Stimulated activated CD8-positive, alpha-beta memory T cell treated with anti-CD3 and anti-CD28 coated beads, Interleukin-7, amount 100 ng/mL, for 4 hours (primary cell): ENCODE measurements at regions not wholly inside any gene's neighbourhood (a gene's known extent, or its start where the extent isn't known, plus 50 kb on each side); places are given as distances from the start of the nearest gene placed in this dataset.
"Not testable (repeated sequence)": the region's sequence is repeated elsewhere in the genome, so short reads cannot be mapped to it uniquely, and the experiment has no call there.

Experiments
- DNase-seq, 2 donors: peaks; one replicate each; pipeline ENCODE4 v3.0.0-alpha.2; 2020; ENCODE audit warnings: low read depth in 2 of 2

DNA sequence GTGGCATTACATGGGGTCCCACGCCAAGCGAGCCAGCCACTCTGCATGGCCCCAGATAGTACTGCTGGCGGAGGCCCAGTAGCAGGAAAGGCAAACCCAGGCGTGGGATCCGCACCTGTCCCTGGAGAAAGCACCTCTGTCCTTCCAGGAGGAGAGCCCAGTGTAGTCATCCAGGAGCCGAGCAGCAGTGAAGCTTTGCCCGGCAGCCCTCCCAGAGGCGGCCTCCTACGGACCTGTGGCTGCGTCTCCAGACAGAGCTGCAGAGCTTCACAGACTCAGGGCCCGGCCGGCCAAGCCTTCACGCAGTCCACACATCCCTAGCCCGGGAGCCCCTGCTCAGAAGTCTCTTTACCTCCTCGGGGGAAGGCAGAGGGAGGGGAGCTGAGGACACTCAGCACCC lies 100.8 kb upstream of the PPP1R26 start:
- no peak for DNase-seq

DNA sequence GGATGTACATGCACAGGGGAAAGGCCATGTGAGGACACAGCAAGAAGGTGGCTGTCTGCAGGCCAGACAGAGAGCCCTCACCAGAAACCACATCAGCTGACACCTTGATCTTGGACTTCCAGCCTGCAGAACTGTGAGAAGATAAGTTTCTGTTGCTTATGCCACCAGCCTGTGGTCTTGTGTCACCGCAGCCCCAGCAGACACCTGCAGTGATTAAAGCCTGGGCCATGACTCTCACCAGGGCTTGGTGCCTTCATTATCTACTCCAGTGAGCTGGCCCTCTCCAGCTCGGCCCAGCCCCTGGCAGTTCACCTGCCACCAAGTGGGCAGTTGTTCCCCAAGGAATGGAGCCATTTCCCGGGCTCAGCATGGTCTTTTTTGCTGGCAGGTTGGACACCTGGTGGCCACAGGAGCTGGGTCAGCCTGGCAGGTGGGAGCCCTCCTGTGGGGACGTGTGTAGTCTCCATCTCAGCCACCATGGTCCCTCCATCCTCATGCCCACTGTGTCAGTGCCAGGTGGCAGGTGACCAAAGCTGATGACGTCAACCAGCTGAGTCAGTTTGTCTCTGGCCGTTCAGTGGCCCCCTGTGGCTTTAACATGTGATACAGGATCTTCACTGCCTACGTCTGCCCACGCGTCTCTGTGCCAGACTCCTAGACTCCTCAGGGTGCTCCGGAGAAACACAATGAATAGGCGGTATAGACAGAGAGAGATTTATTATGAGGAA lies 99.9 kb upstream of the PPP1R26 start:
- DNase-seq: no peak

DNA sequence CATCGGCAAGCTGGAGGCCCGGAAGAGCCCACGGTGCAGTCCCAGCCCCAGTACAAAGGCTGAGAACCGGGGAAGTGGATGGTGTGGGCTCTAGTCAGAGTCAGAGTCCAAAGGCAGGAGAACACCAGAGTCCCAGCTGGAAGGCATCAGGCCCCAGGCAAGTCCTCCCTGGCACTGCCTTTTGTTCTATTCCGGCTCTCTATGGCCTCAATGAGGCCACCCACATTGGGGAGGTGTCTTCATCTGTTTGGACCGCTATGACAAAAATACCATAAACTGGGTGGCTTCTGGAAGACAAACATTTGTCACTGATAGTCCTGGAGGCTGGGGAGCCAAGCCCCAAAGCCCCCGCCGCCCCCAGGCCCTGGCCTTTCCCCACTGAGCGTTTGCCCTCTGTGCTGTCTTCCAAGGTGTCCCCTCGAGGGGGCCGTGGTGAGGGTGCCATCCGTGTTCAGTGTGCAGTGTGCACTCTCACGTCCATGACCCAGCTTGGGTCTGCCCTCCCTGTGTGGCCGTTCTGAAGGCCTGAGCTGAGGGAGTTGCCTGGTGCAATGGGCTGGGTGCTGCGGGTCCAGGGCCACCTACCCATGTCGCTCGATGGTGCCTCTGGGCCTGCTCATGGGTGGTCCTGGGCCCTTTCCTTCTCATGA lies 99.1 kb upstream of the PPP1R26 start:
- DNase-seq: no peak

DNA sequence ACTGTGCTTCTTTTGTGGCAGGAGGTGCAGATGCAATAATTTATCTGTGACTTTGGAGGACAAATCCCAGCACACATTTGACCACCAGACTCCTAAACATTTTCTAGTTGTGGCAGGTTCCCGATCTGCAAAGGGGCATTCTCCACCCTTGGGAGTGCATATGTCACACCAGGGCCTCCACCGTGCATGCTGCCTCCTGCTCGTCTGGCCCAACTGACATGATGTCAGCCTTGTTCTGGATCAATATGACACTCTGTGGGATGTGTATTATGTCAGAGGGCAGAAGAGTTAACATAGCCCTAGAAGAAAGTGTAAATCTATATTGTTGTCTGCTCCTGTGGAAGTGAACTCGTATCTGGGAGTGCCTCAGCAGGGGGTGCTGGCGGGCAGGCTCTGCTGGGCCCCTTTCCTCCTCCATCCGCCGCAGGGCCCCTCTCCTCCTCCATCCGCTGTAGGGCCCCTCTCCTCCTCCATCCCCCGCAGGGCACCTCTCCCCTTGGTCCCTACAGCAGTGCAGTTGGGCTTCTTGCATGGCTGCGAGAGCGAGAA lies 97.7 kb upstream of the PPP1R26 start:
- DNase-seq: no peak

DNA sequence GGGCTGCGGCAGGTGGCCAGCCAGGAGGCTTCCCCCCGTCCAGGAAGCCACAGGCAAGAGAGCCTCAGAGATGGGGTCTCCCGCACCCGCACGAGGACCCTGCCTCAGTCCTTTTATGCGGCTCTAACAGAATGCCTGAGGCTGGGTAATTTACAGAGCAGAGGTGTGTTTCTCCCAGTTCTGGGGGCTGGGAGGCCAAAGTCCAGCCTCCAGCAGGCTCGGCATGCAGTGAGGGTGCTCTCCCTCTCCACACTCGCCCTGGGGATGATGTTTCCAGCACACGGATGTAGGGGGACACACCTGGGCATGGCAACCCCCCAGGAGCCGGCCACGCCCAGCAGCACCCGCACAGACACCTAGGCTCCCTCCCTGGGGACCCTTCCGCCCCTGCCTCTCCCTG lies 95.4 kb upstream of the PPP1R26 start:
- no peak for DNase-seq

- DNase-seq: not testable (repeated sequence)
These were observed 94.7 kb upstream of the PPP1R26 start for GRCh38 chr9:135384815-135385405.

GRCh38 chr9:135385793-135386192 lies 93.8 kb upstream of the PPP1R26 start:
- no peak for DNase-seq

DNA sequence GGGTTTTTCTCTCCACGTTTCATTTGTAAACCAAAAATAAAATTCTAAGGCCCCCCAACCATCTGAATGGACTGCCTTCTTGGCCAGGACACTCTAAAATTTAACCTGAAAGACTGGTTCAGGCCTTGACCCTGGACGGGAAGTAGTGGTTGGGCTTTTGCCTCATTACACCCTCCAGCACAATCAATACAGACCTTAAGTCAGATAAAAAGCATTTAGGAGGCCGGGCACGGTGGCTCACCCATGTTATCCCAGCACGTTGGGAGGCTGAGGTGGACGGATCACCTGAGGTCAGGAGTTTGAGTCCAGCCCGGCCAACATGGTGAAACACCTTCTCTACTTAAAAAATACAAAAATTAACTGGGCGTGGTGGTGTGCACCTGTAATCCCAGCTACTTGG lies 91.6 kb upstream of the PPP1R26 start:
- no peak for DNase-seq

DNA sequence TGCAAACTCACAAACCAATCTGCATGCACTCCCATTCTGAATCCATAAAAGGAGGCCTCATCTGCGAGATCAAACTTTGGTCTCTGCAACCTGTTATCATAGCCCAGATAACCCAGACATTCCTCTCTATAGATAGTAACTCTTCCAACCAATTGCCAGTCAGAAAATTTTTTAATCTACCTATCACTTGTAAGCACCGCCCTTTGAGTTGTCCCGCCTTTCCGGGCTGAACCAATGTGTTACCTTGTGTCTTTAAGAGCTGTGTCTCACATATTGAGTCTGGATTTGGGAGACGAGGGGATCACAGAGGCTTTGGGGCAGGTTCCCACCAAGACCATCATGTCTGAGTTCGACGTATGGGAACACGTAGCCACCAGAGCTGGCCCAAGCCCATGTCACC lies 91.1 kb upstream of the PPP1R26 start:
- DNase-seq: no peak

- DNase-seq: no peak
These were observed 87.8 kb upstream of the PPP1R26 start for GRCh38 chr9:135391759-135392158.

DNA sequence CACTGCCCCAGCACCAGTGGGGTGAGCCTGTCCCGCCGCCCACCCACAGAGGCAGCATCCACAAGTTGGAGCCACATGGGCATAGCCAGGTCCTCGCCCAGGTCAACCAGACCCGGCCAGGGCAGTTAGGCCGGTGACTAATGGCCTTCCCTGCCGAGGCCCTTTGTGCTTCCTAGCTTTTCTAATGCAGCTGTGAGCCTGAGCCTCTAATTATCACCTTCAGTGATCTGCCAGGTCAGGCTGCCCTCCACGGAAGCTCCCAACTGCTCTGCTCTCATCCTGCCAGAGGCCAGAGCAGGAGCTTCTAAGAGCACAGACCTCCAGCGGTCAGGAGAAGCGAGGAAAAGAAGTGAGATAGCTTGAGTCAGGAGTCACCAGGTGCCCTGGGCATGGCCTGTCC lies 87.1 kb upstream of the PPP1R26 start:
- DNase-seq: no peak

DNA sequence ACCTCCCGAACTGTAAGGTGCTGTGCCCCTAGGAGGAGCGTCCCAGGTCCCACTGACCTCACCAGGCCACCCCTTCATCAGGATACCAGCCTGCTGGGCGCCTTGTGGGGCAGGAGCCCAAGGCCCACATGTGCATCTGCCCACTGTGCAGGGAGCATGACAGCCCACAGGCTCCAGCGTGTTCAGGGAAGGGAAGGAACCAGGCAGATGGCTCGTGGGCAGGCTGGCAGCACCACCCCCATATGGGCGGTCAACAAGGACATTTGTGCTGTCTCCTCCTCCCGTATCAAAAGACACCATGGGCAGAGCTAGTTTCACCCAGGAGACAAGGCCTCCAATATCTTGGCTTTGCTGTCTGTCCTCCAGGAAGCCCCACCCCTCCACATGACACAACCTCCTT lies 85.5 kb upstream of the PPP1R26 start:
- DNase-seq: no peak

- no peak for DNase-seq
These were observed 84.6 kb upstream of the PPP1R26 start for GRCh38 chr9:135394699-135395645.

GRCh38 chr9:135397142-135397541 lies 82.4 kb upstream of the PPP1R26 start:
- no peak for DNase-seq

DNA sequence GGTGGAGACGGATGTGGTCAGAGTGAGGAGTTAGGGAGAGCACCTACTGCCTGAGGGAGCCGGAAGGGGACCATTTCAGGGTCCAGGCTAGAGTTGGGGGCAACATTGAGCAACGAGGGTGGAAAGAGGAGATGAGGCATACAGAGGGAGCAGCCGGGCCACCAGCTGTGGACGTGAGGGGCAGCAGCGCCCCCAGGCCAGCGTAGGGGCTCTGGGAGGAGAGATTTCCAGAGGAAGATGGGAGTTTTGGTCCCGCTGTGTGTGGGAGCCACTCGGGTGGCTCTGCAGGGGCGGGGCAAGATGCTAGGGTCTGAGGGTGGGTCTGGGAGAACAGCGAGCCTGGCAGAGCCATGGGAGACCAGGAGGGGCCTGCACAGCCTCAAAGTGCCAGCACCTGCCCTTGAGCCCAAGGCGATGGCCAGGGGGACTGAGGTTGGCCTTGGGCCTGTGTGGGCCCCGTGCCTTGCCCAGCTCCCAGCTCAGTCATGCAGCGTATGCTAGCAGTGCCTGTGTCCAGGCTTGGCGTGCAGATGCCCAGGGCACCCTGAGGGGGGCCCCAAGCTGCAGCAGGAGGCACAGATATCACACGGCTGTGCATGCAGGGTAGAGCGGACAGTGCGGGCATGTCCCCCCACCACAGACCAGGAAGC lies 80.5 kb upstream of the PPP1R26 start:
- DNase-seq: no peak

DNA sequence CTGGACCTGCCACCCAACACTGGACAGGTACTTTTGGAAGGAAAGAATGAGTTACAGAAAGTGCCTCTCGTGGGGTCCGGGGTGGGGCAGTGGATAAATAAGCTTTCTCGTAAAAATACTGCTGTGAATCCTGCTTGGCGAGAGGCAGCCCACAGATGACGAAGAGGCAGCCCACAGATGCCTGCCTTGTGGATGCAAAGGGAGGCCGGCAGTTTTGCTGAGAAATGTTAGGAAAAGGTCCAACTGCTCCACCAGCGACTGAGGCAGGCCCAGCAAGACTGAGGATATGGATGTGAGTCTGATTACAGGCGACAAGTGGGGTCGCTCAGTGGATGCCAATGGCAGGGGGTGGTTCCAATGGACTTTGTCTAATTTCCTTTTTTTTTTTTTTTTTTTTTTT lies 79.1 kb upstream of the PPP1R26 start:
- no peak for DNase-seq

DNA sequence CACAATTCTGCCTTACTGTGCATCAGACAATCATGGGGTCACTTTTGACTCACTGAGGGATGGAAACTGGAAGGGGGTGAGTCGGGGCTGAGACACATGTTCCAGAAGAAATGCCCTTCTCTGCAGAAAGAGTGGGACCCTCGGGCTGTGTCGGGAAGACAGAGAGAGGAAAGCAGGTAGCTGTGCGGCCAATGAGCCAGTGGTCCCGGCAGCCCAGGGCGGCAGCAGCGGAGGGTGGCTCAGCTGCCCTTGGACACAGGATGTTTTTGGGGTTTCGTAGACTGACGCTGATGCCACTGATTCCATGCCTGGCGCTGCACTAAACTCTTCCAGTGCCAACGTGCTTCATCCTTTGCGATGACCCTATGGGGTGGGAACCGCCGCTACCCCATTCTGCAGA lies 78.4 kb upstream of the PPP1R26 start:
- no peak for DNase-seq

DNA sequence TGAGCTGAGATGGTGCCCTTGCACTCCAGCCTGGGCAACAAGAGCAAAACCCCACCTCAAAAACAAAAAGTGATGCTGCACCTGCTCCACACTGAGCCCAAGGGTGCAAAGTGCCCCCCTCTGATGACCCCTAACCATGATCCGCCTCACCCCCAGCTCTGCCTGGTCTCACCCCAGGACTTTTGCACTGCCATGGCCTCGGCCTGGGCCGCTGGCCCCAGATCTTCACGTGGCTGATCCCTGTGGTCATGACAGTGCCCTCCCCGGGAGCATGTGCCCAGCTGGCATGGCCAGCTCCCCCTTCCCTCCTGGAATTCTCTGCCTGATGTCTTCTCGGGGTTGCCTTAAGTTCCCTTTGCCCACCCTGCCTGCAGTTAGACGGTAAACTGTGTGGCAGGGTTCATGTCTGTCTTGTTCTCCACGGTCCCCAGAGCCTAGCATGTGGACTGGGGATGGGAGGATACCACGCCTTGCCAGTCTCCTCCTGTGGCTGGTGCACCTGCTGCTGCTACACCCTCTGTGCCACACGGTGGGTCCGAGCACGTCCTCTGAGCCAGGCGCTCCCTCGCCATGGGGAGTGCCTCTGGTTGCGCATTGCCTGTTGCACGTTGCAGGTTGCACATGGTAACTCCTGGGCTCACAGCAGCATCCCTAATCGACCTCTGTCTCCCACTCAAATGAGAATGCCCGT lies 77.4 kb upstream of the PPP1R26 start:
- no peak for DNase-seq

- DNase-seq: no peak
These were observed 76.6 kb upstream of the PPP1R26 start for GRCh38 chr9:135402739-135403695.
